IMR-90 (cell line): ENCODE measurements at regions not wholly inside any gene's neighbourhood (a gene's known extent, or its start where the extent isn't known, plus 50 kb on each side); places are given as distances from the start of the nearest gene placed in this dataset.

Experiments used
- ATAC-seq: fragments of 200-7000 bp; cut with Tn5 transposase; 2 replicates; pipeline ENCODE4 v1.9.1; 2020; ENCODE audit warnings: low read depth, mild to moderate bottlenecking, moderate library complexity
- BruUV-seq: library from RNA; stranded (reverse); fragments of 400-500 nt; replicated peaks from 2 replicates; lab custom pipeline; 2021; lab: Mats Ljungman, UMichigan
- CTCF ChIA-PET: fragments of 300-600 bp; formaldehyde crosslinking; extraction: SDS; loops from one replicate; lab custom pipeline; 2021; ENCODE audit warnings: antibody characterized with exemption; lab: Yijun Ruan, JAX
- POLR2A ChIA-PET: fragments of 300-600 bp; sonication (Branson Sonifier 250); formaldehyde crosslinking; loops from one replicate; lab custom pipeline; 2022; ENCODE audit warnings: antibody characterized with exemption; ENCODE audit not compliant: unreplicated experiment; lab: Charles Lee
- DNase-seq: peaks from one replicate; pipeline ENCODE4 v3.0.0; 2013
- H2AFZ ChIP-seq: replicated peaks from 2 replicates; pipeline ENCODE3; 2013; ENCODE audit warnings: low read length, mild to moderate bottlenecking; ENCODE audit not compliant: poor library complexity
- H2AK5ac ChIP-seq: 2 replicates; pipeline ENCODE4 v1.6.1; 2013; ENCODE audit warnings: low read depth, low read length, inconsistent platforms
- H2AK9ac ChIP-seq: replicated peaks from 2 replicates; pipeline ENCODE3; 2013; ENCODE audit warnings: mild to moderate bottlenecking, low read depth, low read length, moderate library complexity; ENCODE audit not compliant: poor library complexity
- H2BK120ac ChIP-seq: 2 replicates; pipeline ENCODE4 v1.6.1; 2013; ENCODE audit warnings: low read depth, low read length, inconsistent platforms
- H2BK15ac ChIP-seq: 3 replicates; pipeline ENCODE4 v1.6.1; 2013; ENCODE audit warnings: low read depth, low read length, inconsistent platforms
- H2BK20ac ChIP-seq: 2 replicates; pipeline ENCODE4 v1.6.1; 2013; ENCODE audit warnings: low read depth, mild to moderate bottlenecking, inconsistent platforms, low read length, moderate library complexity
- H2BK5ac ChIP-seq: 2 replicates; pipeline ENCODE4 v1.6.1; 2013; ENCODE audit warnings: mild to moderate bottlenecking, low read depth, low read length, inconsistent platforms; ENCODE audit not compliant: poor library complexity, severe bottlenecking
- H3K14ac ChIP-seq: replicated peaks from 2 replicates; pipeline ENCODE4 v1.6.1; 2013; ENCODE audit warnings: low read depth, low read length, inconsistent platforms
- H3K18ac ChIP-seq: 2 replicates; pipeline ENCODE4 v1.6.1; 2013; ENCODE audit warnings: low read depth, low read length, control low read depth
- H3K23ac ChIP-seq: 2 replicates; pipeline ENCODE4 v1.6.1; 2013; ENCODE audit warnings: low read depth, low read length, inconsistent platforms
- H3K27ac ChIP-seq: 2 replicates; pipeline ENCODE4 v1.5.1; 2013; ENCODE audit warnings: mild to moderate bottlenecking, control low read depth, low read length; ENCODE audit not compliant: insufficient read depth
- H3K27me3 ChIP-seq: 2 replicates; pipeline ENCODE4 v1.6.1; 2013; ENCODE audit warnings: low read length; ENCODE audit not compliant: control insufficient read depth, insufficient read depth
- H3K36me3 ChIP-seq: 2 replicates; pipeline ENCODE4 v1.6.1; 2013; ENCODE audit warnings: low read length, mixed read lengths; ENCODE audit not compliant: control insufficient read depth, insufficient read depth
- H3K4ac ChIP-seq: 2 replicates; pipeline ENCODE4 v1.6.1; 2013; ENCODE audit warnings: low read depth, low read length, inconsistent platforms
- H3K4me1 ChIP-seq: 2 replicates; pipeline ENCODE4 v1.6.1; 2013; ENCODE audit warnings: low read length, mixed read lengths; ENCODE audit not compliant: control insufficient read depth, insufficient read depth
- H3K4me2 ChIP-seq: 2 replicates; pipeline ENCODE4 v1.6.1; 2013; ENCODE audit warnings: low read depth, mild to moderate bottlenecking, control low read depth, low read length, moderate library complexity
- H3K4me3 ChIP-seq: 2 replicates; pipeline ENCODE4 v1.5.1; 2013; ENCODE audit warnings: low read depth, mild to moderate bottlenecking, control low read depth, low read length, moderate library complexity; ENCODE audit not compliant: insufficient read depth
- H3K56ac ChIP-seq: 2 replicates; pipeline ENCODE4 v1.6.1; 2013; ENCODE audit warnings: low read length, inconsistent platforms; ENCODE audit not compliant: insufficient read depth; ENCODE audit errors: extremely low read depth
- H3K79me1 ChIP-seq, 2 experiments: 2 replicates each; pipeline ENCODE4 v1.6.1; 2013; ENCODE audit warnings: low read length in 2 of 2, inconsistent platforms in 1 of 2, low read depth in 1 of 2
- H3K9ac ChIP-seq: 2 replicates; pipeline ENCODE4 v1.6.1; 2013; ENCODE audit warnings: low read depth, low read length, control low read depth
- H3K9me1 ChIP-seq: 2 replicates; pipeline ENCODE4 v1.6.1; 2013; ENCODE audit warnings: low read length, inconsistent platforms; ENCODE audit not compliant: insufficient read depth
- H3K9me3 ChIP-seq: 2 replicates; pipeline ENCODE4 v1.6.1; 2013; ENCODE audit warnings: low read length; ENCODE audit not compliant: control insufficient read depth, insufficient read depth
- H4K20me1 ChIP-seq: 2 replicates; pipeline ENCODE4 v1.6.1; 2013; ENCODE audit warnings: low read length, inconsistent platforms; ENCODE audit not compliant: insufficient read depth
- H4K5ac ChIP-seq: 2 replicates; pipeline ENCODE4 v1.6.1; 2013; ENCODE audit warnings: mild to moderate bottlenecking, low read depth, low read length, control low read depth
- H4K8ac ChIP-seq, 2 experiments: 2 replicates each; pipeline ENCODE4 v1.6.1; 2013; ENCODE audit warnings: low read depth in 2 of 2, low read length in 2 of 2, control low read depth in 1 of 2, inconsistent platforms in 1 of 2
- H4K91ac ChIP-seq: 2 replicates; pipeline ENCODE4 v1.6.1; 2013; ENCODE audit warnings: low read depth, low read length, inconsistent platforms; ENCODE audit not compliant: insufficient read depth
- BHLHE40 ChIP-seq: fragments of 150-350 bp; IDR thresholded peaks from 2 replicates; pipeline ENCODE4 v1.6.1; 2016; ENCODE audit warnings: mild to moderate bottlenecking, low read depth, low read length
- CEBPB ChIP-seq: IDR thresholded peaks from 2 replicates; pipeline ENCODE4 v1.6.1; 2012; ENCODE audit warnings: low read depth, low read length, improper control_type of control experiment
- CHD1 ChIP-seq: IDR thresholded peaks from 2 replicates; pipeline ENCODE4 v1.6.1; 2012; ENCODE audit warnings: low read depth, low read length, improper control_type of control experiment
- FOS ChIP-seq: fragments of 150-350 bp; IDR thresholded peaks from 2 replicates; pipeline ENCODE4 v1.6.1; 2016; ENCODE audit warnings: low read depth, low read length
- MAFK ChIP-seq: IDR thresholded peaks from 2 replicates; pipeline ENCODE4 v1.6.1; 2012; ENCODE audit warnings: low read depth, low read length, improper control_type of control experiment
- MAZ ChIP-seq: IDR thresholded peaks from 2 replicates; pipeline ENCODE4 v1.6.1; 2012; ENCODE audit warnings: low read depth, mild to moderate bottlenecking, low read length, improper control_type of control experiment, moderate library complexity, borderline replicate concordance
- MXI1 ChIP-seq: IDR thresholded peaks from 2 replicates; pipeline ENCODE4 v1.6.1; 2012; ENCODE audit warnings: low read depth, mild to moderate bottlenecking, low read length, moderate library complexity, borderline replicate concordance
- NFE2L2 ChIP-seq: fragments of 150-350 bp; IDR thresholded peaks from 2 replicates; pipeline ENCODE4 v1.6.1; 2016; ENCODE audit warnings: low read depth, mild to moderate bottlenecking, low read length
- POLR2A ChIP-seq: IDR thresholded peaks from 2 replicates; pipeline ENCODE4 v1.6.1; 2012; ENCODE audit warnings: mild to moderate bottlenecking, low read depth, low read length
- RAD21 ChIP-seq: IDR thresholded peaks from 2 replicates; pipeline ENCODE4 v1.6.1; 2012; ENCODE audit warnings: low read length, improper control_type of control experiment
- RCOR1 ChIP-seq: IDR thresholded peaks from 2 replicates; pipeline ENCODE4 v1.6.1; 2012; ENCODE audit warnings: mild to moderate bottlenecking, low read length, improper control_type of control experiment; ENCODE audit not compliant: insufficient replicate concordance
- RFX5 ChIP-seq: IDR thresholded peaks from 2 replicates; pipeline ENCODE4 v1.8.0; 2012; ENCODE audit warnings: low read depth, mild to moderate bottlenecking, low read length, moderate library complexity
- SMC3 ChIP-seq: fragments of 150-350 bp; IDR thresholded peaks from 2 replicates; pipeline ENCODE4 v1.6.1; 2016; ENCODE audit warnings: low read depth, mild to moderate bottlenecking, antibody characterized with exemption, low read length, moderate library complexity
- WGBS, 2 experiments: methylation state at CpG; one replicate each; pipeline versions ENCODE4 v1.1.5 to v1.1.7; 2013; ENCODE audit warnings: missing lambda C conversion rate in 2 of 2; ENCODE audit not compliant: insufficient read length in 1 of 2; ENCODE audit errors: extremely low coverage in 2 of 2; 5-methylcytosine and 5-hydroxymethylcytosine counted together
- dilution Hi-C: fragments of 300-500 bp; cut with HindIII; formaldehyde crosslinking; loops from one replicate; pipeline ENCODE4 v1.14.3; 2018; ENCODE audit warnings: low sequenced_read_pairs; ENCODE audit not compliant: unreplicated experiment
- in situ Hi-C: fragments of 300-500 bp; cut with MboI; formaldehyde crosslinking; loops from 3 replicates; pipeline ENCODE4 v1.14.3; 2019; ENCODE audit warnings: low sequenced_read_pairs, inconsistent platforms, mixed read lengths
- intact Hi-C: fragments of 100-400 bp; cut with micrococcal nuclease; formaldehyde crosslinking; loops from 2 replicates; pipeline ENCODE4 v1.10.0; 2022
- TF ChIP-seq, protein P1 (sequence below): fragments of 150-350 bp; IDR thresholded peaks from 2 replicates; pipeline ENCODE4 v1.6.1; 2017; ENCODE audit warnings: mild to moderate bottlenecking, antibody characterized with exemption, low read length, low read depth
- TF ChIP-seq, protein P2 (sequence below): conservative IDR thresholded peaks from 2 replicates; pipeline ENCODE4 v1.5.1; 2012; ENCODE audit warnings: mild to moderate bottlenecking, low read depth, low read length, improper control_type of control experiment
- TF ChIP-seq, protein P3 (sequence below): fragments of 150-350 bp; IDR thresholded peaks from 2 replicates; pipeline ENCODE4 v1.6.1; 2016; ENCODE audit warnings: low read depth, mild to moderate bottlenecking, low read length, moderate library complexity, borderline replicate concordance

DNA sequence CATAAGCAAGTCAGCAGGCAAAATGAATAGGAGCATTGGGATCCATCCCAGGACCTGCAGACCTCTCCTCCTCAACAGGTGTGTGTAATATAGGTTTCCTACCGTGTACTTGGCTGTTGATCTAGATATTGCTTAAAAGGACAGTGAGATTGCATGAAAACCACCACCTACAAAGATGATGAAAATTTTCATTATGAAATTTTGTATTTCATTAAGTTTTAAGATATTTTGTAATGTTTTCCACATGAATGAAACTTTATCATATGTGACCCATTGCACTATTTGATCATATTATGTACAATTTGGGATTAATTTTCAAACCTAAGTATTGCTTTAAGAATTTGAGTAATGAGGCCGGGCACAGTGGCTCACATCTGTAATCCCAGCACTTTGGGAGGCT lies 94.3 kb upstream of the TRPM1 start:
- no TSS peak for BruUV-seq
- peaks cover 13% of the 10 kb centered on the region for H3K27me3 ChIP-seq
- no peak overlapping the region for H3K4me3 ChIP-seq
- no peak overlapping the region for H2AFZ ChIP-seq
- H3K23ac ChIP-seq = no peak overlapping the region
- dilution Hi-C loops = no loop called here
- no peak overlapping the region for H2BK5ac ChIP-seq
- TF ChIP-seq RFX5 (no peak), POLR2A (no peak), MAFK (no peak), RAD21 (no peak), CEBPB (no peak), CHD1 (no peak), MXI1 (no peak), NFE2L2 (no peak), FOS (no peak), BHLHE40 (no peak), MAZ (no peak), RCOR1 (no peak), SMC3 (no peak)
- TF ChIP-seq, protein P1, sequence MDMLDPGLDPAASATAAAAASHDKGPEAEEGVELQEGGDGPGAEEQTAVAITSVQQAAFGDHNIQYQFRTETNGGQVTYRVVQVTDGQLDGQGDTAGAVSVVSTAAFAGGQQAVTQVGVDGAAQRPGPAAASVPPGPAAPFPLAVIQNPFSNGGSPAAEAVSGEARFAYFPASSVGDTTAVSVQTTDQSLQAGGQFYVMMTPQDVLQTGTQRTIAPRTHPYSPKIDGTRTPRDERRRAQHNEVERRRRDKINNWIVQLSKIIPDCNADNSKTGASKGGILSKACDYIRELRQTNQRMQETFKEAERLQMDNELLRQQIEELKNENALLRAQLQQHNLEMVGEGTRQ = no peak
- TF ChIP-seq, protein P2, sequence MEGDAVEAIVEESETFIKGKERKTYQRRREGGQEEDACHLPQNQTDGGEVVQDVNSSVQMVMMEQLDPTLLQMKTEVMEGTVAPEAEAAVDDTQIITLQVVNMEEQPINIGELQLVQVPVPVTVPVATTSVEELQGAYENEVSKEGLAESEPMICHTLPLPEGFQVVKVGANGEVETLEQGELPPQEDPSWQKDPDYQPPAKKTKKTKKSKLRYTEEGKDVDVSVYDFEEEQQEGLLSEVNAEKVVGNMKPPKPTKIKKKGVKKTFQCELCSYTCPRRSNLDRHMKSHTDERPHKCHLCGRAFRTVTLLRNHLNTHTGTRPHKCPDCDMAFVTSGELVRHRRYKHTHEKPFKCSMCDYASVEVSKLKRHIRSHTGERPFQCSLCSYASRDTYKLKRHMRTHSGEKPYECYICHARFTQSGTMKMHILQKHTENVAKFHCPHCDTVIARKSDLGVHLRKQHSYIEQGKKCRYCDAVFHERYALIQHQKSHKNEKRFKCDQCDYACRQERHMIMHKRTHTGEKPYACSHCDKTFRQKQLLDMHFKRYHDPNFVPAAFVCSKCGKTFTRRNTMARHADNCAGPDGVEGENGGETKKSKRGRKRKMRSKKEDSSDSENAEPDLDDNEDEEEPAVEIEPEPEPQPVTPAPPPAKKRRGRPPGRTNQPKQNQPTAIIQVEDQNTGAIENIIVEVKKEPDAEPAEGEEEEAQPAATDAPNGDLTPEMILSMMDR = no peak
- TF ChIP-seq, protein P3, sequence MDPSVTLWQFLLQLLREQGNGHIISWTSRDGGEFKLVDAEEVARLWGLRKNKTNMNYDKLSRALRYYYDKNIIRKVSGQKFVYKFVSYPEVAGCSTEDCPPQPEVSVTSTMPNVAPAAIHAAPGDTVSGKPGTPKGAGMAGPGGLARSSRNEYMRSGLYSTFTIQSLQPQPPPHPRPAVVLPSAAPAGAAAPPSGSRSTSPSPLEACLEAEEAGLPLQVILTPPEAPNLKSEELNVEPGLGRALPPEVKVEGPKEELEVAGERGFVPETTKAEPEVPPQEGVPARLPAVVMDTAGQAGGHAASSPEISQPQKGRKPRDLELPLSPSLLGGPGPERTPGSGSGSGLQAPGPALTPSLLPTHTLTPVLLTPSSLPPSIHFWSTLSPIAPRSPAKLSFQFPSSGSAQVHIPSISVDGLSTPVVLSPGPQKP = no peak
- no peak overlapping the region for H3K27ac ChIP-seq
- no peaks in the 10 kb centered on the region for H4K20me1 ChIP-seq
- H3K14ac ChIP-seq = no peak overlapping the region
- H3K56ac ChIP-seq = no peak overlapping the region
- H4K5ac ChIP-seq = no peak overlapping the region
- ChIA-PET POLR2A (no interaction called here), CTCF (no interaction called here)
- no peaks in the 10 kb centered on the region for H3K9me3 ChIP-seq
- no peaks in the 10 kb centered on the region for H3K9me1 ChIP-seq
- H2BK120ac ChIP-seq = no peak overlapping the region
- H2AK9ac ChIP-seq = no peak overlapping the region
- DNase-seq (no peak), ATAC-seq (no peak)
- H2AK5ac ChIP-seq = no peak overlapping the region
- intact Hi-C loops = no loop called here
- no peaks in the 10 kb centered on the region for H3K4me1 ChIP-seq
- no peak overlapping the region for H4K91ac ChIP-seq
- no peak overlapping the region for H3K4me2 ChIP-seq
- no peak overlapping the region for H3K18ac ChIP-seq
- no peaks in the 10 kb centered on the region for H3K36me3 ChIP-seq
- no peak overlapping the region for H2BK15ac ChIP-seq
- H4K8ac ChIP-seq = no peak overlapping the region
- H3K4ac ChIP-seq = no peak overlapping the region
- no CpG with 5 or more reads among the region's 2 CpGs for WGBS, 2 experiments
- no peaks in the 10 kb centered on the region for H3K79me1 ChIP-seq
- no peak overlapping the region for H3K9ac ChIP-seq
- in situ Hi-C loops = no loop called here
- H2BK20ac ChIP-seq = no peak overlapping the region
